NCI-H1436 treated with DMSO at 0.1 percent for 48 hours (cell line): ENCODE measurements at regions not wholly inside any gene's neighbourhood (a gene's known extent, or its start where the extent isn't known, plus 50 kb on each side); places are given as distances from the start of the nearest gene placed in this dataset.

Experiments
- DNase-seq: peaks from one replicate; lab custom pipeline; 2025; lab: John Stamatoyannopoulos, UW

- DNase-seq, result no peak
Measured at GRCh38 chr2:181189951-181190350, 209.5 kb downstream of the UBE2E3 start.

GRCh38 chr2:181190711-181191110 is 210.3 kb downstream of the UBE2E3 start:
- DNase-seq, result no peak

GRCh38 chr2:181193550-181193949 is 213.1 kb downstream of the UBE2E3 start:
- DNase-seq, result no peak

DNA sequence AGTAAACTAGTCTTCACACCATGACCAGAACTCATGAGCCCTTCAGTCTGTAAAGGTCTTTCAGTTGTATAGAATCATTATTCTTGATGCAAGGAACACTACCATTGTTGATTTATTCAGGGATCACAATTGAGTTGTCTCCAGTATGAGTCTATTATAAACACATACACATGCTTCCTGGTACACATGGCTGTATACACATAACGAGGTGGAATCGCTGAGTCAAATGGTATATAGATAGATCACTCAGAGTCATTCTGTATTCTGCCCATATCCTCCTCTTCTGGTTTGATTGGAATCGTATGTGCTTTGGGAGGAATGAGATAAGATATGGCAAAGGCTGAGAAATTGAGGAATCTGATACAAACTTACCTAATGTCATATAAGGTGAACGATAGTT is 216.0 kb downstream of the UBE2E3 start:
- DNase-seq, result no peak

DNA sequence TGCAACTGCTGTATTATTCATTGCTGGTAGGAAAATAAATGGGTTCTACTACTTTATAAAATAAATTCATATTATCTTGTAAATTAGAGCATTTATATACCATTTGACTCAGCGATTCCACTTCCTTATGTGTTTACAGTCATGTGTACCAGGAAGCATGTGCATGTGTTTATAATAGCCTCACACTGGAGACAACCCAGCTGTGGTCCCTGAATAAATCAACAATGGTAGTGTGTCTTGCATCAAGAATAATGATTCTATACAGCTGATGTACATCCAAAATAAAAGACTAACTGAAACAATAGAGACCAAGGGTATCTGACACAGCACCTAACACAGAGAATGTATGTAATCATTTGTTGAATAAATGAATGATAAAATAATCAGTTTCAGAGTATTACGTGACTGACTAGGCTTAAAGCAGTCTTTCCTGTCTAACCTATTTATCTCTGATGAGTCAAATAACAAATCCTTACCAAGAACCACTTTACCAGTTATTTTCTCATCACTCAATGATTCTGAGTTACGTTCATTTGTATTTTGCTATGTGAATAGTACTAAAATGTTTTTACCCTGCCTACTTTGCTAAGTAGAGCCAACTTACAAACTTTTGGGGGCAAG is 216.8 kb downstream of the UBE2E3 start:
- no peak for DNase-seq

DNA sequence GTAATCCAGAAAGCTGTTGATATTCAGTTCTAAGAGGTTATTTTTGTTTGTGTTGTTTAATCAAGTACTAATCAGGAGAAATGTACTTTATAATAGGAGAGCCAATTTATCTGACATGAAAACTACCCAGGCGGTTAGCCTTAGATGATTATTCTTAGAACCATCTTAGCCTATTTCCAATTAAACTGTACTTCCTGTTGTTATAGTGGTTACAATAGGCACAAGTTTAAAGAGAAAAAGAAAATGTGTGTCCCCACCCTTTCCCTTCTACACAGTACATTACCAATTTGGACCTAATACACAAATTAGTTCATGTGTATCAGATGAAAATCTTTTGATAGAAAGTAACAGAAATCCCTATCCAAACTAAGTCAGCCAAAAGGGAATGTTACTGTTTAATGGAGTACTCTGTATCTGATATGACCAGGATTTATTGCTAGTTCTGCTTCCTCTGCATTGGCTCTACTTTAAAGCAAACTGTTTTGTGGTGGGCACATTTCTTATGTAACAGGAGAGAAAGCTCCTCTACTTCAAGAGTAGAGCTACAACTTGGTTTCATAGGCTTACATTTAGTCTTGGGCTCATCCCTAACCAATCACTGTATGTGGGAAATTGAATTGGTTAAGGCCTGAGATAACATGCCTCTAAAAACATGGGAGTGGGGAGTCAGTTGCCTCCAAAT is 217.9 kb downstream of the UBE2E3 start:
- DNase-seq, result no peak

DNA sequence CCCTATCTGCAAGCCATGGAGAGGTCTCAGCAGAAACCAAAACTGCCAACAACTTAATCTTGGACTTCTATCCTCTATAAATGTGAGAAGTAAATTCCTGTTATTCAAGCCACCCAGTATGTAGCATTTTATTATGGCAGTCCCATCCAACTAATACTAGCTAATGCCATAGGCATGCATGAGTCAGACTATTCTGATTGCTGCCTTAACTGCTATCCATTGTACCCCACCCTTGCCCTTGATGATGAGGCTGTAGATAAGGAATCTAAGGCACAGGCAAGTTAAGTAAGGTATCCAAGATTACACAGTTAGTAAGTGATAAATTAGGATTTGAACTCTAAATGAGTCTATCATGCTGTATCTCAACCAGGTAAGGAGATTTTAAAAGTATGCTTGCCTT is 223.0 kb downstream of the UBE2E3 start:
- no peak for DNase-seq

DNA sequence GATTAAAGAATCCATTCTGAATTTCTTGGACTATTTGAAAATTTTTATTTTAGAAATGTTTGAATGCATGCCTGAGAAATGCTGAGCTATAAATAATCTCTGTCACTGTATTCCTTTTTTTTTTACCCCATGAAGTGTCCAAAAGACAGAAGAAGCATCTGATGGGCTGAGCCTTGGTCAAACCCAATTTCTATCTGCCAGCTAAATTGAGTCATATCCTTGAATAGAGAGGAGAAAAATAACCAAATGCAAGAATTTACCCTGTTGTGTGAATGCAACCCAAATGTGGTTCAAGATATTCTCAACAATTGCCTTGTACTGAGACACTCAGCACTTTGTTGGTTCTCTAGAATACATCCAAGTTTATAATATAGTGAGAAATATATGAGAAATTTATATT is 223.5 kb downstream of the UBE2E3 start:
- DNase-seq, result no peak

GRCh38 chr2:181218401-181218821 is 238.0 kb downstream of the UBE2E3 start:
- DNase-seq, result no peak

GRCh38 chr2:181223234-181223633 is 234.0 kb upstream of the ITGA4 start:
- no peak for DNase-seq

GRCh38 chr2:181224866-181225265 is 232.3 kb upstream of the ITGA4 start:
- no peak for DNase-seq

DNA sequence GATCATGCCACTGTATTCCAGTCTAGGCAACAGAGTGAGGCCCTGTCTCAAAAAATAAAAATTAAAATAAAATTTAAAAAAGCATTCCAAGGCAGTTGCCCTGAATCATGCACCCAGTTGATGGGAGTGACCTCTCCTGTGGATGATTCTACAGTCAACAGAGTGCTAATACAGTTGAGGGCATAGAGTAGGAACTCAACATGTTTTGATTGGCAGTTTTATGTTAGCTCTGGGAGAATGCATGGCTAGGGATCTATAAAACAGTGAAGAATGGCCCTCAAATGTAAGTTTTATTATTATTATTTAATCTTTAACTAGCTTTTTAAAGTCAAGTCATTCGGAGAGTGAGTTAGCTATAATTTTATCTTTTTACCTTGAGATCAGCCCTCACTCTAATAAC is 228.5 kb upstream of the ITGA4 start:
- no peak for DNase-seq

- DNase-seq, result no peak
Measured at GRCh38 chr2:181231151-181231550, 226.0 kb upstream of the ITGA4 start.

GRCh38 chr2:181231886-181232621 is 225.1 kb upstream of the ITGA4 start:
- no peak for DNase-seq

DNA sequence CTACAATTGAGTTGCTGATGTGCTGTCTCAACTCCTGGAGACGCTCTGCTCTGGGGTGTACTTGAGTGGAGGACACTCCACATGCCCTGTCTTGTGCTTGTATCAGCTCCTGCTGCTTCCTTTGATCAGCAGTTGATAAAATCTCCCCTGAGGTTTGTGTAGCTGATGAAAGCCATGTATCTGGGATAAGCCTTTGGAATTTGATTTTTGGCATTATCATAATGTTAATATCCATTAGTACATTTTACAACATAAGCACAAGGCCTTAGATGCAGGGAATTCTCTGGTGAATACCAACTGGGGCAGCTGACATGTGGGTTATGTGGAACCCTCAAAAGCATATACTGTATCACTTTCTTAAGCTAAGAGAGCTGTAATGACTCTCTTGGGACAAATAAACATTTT is 222.7 kb upstream of the ITGA4 start:
- DNase-seq, result peak; percentile 27

- no peak for DNase-seq
Measured at GRCh38 chr2:181235011-181235410, 222.2 kb upstream of the ITGA4 start.

- DNase-seq, result no peak
Measured at GRCh38 chr2:181235683-181236459, 221.3 kb upstream of the ITGA4 start.

DNA sequence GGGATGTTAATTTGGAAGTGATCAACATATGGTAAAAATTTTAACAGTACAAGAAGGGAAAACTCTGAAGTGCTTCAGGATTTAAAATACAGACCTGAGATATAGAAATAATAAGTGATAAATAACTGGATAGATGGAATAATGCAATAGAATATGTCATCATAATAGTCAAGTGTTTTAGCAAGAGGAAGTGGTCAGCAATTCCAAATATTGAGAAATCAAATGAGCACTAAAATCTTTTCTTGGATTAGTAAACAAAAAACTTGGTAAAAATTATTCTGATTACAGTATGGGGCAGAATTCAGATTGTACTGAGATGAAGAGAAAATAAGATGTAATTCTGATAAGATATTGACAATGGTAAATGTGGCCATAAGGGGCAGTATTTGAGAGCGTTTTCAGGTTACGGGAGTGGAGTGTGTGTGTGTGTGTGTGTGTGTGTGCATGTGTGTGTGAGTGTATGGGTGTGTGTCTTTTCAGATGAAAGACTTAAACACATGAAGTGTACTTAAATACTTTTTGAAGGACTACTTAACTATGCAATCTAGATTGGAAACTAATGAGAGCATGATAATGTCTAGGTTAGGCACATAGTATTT is 217.9 kb upstream of the ITGA4 start:
- DNase-seq, result no peak

DNA sequence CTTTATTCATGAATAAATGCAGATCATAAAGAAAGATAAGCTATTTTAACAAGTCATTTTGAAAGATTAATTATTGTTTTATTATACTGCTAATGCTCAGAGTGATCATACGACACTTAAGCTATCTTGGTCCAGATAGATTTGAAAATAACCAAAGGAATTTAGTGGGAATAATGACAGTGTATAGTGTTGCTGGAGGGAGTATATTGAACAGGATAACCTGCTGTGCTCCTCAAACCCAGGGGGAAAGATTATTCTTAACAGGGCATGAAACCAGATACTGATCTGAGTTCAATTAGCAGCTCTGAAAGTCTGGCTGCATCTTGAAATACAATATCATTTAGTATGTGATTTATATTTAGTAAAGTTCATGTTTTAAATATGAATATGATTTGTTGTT is 216.3 kb upstream of the ITGA4 start:
- DNase-seq, result no peak

DNA sequence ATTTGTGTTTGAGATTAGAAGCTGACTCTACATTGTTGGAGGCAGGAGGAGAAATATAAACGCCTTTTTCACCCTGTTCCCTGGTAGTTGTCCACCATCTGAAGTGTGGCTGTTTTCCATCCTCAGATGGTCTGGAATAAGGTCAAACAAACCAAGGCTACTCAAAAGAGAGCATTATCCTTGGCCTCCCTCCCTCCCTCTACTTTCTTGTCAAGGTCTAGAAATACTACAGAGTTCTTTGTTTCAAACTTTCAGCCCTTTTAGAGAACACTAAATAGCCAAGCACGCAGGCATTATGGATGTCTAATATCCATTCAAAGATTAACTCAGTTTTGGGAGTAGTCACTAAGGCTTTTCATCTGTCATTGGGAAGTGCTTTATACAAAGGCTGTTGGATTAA is 215.8 kb upstream of the ITGA4 start:
- no peak for DNase-seq

- DNase-seq, result no peak
Measured at GRCh38 chr2:181241797-181242196, 215.4 kb upstream of the ITGA4 start.

DNA sequence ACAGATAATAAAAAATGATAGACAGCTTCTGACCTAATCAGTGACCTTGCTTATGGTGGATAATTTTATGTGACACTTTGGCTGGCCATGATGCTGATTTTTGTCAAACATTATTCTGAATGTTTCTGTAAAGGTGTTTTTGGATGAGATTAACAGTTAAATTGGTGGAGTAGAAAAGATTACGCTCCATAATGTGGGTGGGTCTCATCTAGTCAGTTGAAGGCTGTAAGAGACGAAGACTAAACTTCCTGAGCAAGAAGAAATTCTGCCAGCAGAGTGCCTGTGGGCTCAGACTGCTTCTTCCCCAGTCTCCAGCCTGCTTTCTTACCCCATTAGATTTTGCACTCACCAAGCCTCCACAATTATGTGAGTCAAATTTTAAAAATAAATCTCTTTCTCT is 214.9 kb upstream of the ITGA4 start:
- DNase-seq, result no peak
